Loucy (cell line): ENCODE measurements at regions not wholly inside any gene's neighbourhood (a gene's known extent, or its start where the extent isn't known, plus 50 kb on each side); places are given as distances from the start of the nearest gene placed in this dataset.

Source experiments
- CTCF ChIP-seq: fragments of 200-600 bp; sonication (generic); conservative IDR thresholded peaks from 2 replicates; pipeline ENCODE4 v1.5.1; 2014; ENCODE audit warnings: mild to moderate bottlenecking, antibody characterized with exemption, low read length
- EZH2phosphoT487 ChIP-seq: fragments of 200-600 bp; IDR thresholded peaks from 2 replicates; pipeline ENCODE4 v1.6.1; 2018; ENCODE audit warnings: antibody characterized with exemption, mild to moderate bottlenecking, moderate library complexity, borderline replicate concordance

GRCh38 chr14:41144370-41144769, 462.3 kb upstream of the LRFN5 start:
- TF ChIP-seq CTCF (no peak), EZH2phosphoT487 (no peak)
